GM19372 (cell line): ENCODE measurements at regions not wholly inside any gene's neighbourhood (a gene's known extent, or its start where the extent isn't known, plus 50 kb on each side); places are given as distances from the start of the nearest gene placed in this dataset.

ENCODE experiments used
- ATAC-seq: cut with Tn5 transposase; IDR thresholded peaks from one replicate; pipeline ENCODE4 v1.9.1; 2021; ENCODE audit warnings: mild to moderate bottlenecking, low read depth, moderate library complexity; ENCODE audit not compliant: unreplicated experiment

DNA sequence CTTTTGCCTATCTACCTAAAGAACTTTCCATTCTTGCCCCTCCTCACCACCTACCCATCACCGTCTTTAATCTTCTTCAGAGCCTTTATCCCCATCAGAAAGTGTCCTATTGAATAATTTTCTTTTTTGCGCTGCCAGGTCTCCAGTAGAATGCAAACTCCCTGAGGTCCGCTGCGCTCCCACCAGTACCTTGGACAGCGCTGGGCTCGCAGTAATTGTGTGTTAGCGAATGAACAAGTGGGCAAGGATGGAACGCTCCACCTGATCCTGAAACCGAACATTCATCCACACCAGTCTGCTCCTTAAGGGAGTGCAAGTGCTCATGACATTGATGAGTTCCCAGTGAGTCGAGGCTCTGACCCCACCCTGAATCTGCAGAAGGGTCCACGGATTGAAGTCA lies 391.2 kb downstream of the CDH26 start:
- no peak for ATAC-seq

DNA sequence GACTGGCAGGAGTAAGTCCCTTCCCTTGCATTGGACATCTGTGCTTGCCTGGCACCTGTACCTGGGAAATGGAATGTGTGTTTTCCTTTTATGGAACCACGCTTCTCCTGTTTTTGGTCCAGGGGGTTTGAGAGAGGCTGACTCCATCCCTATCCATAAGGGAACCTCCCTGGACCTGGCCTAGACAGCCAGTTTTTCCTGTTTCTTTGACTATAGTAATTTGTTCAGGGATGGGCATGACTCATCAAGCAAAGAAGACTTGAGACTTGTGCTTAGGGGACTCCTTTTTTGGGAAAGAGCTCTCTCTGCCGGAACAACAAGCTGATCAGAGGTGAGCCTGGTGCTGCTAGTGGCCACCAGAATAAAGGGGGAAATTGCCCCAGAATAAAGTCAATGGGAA lies 393.8 kb downstream of the CDH26 start:
- ATAC-seq = no peak

DNA sequence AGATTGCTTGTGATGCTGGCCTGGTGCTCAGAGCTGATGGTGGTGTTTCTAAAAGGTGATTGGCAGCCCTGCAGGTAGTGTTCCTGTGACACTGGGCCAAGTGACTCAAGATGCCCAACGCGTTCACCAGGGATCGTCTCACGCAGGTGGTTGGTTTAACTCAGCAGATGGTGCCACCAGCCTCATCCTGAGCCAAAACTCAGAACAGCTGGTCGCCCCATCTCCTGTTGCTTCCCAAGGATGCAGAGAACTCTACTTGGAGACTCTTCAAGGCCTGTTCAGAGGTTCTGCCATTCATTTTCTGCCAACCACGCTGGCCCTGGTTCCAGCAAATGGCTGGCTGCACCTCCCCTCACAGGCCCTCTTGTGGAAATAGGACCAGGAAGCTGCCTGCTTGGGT lies 394.4 kb downstream of the CDH26 start:
- ATAC-seq = no peak

DNA sequence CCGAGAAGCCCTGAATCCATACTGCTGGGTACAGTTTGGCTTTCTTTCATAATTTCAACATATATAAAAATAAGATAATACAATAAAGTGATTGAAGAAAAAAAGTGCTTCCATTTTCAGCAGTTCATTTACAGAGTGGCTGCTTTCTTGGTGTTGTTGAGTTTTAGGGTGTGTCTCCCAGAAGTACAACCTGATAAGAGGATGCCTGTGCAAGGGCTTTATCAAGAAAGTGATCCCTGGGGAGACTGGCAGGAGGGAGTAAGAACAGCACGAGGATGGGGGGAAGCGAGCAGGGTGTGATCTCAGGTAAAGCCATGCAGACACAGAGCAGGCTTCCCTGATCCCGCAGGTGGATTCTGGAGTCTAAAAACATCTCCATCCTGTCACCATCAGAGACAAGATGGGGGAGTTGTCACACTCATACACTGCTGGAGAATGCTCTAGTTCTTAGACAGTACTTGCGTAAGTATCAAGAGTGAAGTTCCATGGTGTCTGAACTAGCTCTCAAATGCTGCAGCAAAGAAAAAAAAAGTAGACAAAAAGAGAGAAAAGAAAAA lies 395.9 kb downstream of the CDH26 start:
- no peak for ATAC-seq

DNA sequence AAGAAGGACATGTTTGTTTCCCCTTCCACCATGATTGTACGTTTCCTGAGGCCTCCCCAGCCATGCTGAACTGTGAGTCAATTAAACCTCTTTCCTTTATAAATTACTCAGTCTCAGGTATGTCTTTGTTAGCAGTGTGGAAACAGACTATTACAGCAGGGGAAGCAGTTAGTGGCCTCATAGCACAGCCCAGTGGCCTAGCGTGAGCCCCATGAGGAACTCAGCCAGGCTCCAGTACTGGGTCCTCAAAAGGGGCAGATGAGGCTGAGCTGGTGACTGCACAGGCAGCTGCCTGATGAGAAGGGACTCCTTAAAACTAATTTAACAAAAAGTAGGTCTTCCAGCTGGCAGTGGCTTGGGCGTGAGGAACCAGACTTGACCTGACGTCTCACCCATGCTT lies 399.9 kb downstream of the CDH26 start:
- ATAC-seq = no peak

DNA sequence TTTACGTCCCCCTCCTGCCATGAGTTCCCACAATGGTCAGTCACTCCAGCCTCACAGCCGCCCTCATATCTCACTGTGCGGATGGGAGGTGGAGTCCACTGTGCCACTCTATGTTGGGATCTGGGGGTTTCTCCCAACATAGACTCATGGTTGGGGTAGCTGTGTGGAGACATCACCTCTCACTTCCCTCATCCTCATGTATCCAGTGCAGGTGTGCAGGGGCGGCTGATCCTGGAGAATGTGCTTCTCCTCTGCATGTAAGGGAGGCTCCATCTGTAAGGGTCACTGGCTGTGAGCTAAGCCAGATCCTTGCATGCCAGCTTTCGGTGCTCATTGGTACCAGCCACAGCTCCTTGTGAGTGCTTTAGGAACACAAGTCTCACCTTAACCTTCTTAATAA lies 400.8 kb downstream of the CDH26 start:
- no peak for ATAC-seq

DNA sequence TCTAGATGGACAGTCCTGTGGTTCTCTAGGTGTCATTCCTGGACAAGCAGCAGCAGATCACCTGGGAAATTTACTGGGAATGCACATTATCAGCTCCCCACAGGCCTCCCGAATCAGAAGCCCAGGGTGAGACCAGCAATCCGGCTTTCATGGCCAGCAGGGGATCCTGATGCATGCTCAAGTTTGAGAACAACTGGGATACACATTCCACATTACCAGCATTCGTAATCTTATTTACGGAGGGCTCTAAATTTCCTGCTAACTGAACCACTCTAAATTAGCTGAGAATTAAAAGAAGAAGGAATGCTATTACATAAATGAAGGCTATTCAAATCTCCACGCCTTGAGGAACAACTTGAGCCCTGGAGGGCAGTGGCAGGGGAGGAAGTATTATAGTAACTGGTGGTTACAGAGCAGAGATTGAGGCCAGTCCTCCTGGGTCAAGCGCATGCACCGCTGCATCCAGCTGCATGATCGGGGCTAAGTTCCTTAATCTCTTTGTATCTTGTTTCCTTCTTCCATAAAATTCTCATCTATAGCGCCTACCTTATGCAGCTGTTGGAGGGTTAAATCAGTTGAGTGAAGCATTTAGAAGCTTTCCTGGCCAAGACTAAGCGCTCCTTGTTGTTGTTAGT lies 403.7 kb downstream of the CDH26 start:
- no peak for ATAC-seq

DNA sequence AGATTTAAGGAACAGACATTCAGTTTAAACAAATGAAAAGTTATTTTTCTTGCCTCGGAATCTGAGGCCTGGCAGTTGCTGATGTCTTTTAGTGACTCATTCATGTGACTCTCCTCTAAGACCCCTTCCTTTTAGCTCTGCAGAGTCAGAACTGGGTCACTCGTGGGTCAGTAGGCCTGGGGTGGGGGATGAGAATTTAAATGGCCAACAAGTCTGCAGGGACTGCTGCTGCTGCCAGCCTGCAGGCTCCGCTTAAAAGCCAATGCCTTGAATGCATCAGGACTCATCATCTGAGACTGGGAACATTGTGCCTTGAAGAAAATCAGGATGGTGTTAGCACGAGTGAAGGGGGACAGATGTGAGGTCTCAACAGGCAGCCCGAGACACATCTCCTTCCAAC lies 404.3 kb downstream of the CDH26 start:
- ATAC-seq = no peak

DNA sequence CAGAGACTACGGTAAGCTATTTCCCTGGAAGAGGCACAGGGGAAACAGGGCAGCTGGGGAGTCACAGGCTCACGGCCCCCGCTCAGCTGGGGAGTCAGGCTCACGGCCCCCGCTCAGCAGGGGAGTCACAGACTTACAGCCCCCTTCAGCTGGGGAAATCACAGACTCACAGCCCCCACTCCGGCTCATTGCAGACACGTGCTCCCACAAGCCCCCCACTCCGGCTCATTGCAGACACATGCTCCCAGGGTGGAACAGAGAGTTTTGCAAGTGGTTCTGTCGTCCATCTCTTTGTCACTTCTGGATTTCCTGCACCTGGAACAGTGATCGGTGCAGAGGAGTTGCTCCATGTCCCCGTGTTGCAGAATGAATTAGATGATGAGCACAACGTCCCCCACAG lies 405.5 kb downstream of the CDH26 start:
- no peak for ATAC-seq

DNA sequence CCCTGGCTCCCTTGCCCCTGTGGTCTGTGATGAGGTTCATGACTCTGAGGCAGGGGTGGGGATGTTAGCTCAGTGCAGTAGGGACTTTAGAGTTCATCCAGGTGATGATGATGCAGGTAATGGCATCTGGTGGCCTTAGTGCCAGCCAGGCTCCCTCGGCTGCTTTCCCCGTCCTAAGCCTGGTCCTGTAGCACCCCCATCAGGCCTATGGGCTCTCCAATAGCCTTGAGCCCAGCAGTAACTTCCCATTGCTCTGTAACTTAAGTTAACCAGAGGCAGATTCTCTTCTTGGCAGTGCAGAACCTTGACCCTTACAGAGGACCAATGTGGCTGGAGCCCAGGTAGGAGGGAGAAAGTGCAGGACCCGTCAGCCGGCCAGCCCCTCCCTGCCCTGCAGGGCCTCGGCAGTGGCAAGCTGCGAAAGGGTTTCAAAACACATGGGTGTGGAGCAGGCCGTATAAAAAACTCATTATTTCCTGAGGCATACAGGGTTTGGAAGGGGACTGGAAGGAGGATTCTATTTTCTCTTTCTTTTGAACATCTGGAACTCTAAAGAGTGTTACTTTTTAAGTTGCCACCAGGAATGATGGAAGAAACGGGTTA lies 406.9 kb downstream of the CDH26 start:
- no peak for ATAC-seq

DNA sequence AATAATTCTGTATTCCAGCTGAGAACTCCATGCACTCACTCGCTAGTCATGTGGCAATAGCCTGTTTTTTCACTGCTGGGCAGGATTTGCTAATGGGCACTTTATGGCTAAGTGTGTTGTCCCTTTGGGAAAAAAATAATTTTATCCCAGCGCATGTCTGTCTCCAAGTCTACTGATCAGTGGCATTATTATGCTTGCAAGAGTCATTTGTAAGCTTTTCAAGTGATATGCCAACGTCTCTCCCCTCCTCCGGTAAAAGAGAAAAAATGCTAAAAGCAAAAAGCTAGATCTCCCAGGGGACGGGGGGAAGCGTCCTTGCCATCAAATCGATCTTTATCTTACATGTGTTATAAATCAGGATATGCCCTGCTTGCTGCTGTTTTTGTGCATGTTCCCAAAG lies 407.7 kb downstream of the CDH26 start:
- ATAC-seq = no peak

DNA sequence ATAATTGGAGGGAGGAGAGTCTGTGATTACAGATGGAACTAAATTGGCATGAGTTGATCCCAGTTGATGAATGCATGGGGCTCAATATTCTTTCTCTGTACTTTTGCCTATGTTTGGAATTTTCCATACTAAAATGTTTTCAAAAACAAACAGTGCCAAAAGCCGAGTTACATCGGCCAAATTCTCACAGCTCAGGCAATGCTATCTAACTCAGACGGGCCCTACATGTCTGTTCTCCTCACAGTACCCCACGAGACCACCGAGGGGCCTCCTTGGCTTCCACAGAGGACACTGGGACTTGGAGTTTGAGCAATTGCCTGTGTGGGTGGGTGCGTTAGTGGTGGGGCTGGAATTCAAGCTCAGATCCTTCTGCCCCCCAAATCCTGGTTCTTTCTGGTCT lies 413.2 kb downstream of the CDH26 start:
- no peak for ATAC-seq

DNA sequence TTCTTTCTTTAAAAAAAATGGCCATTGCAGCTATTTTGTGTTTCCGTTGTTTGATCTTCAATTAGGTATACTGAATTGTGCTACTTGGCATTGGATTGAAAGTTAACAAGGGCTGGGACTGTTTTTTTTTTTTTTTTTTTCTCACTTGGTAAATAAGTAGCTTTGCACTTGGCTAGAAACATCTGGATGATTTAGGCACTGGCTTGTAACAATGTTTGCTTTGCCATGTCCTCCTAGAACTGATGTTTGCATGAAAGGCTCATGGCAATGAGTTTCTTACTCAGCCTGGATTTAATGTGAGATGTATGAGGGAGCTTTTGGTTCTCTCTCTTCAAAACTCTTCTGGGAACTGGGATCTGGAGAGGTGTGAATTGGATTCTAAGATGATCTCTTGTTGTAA lies 414.1 kb downstream of the CDH26 start:
- ATAC-seq = no peak

DNA sequence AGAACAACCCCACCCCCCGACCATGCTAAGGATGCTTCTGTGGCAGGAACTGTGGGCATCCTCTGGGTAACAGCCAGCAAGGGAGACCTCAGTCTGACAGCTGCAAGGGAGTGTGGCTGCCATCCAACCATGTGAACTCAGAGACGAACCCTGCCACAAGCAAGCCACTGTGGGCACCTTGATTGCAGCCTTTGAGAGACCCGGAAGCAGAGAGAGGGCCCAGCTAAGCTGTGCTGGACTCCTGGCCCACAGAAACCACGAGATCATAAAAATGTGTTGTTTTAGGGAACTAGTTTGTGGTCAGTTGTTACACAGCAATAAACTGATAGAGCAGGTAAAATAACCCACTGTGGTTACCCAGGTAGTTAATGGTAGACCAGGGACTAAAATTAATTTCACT lies 414.6 kb downstream of the CDH26 start:
- peak; percentile 59 for ATAC-seq

DNA sequence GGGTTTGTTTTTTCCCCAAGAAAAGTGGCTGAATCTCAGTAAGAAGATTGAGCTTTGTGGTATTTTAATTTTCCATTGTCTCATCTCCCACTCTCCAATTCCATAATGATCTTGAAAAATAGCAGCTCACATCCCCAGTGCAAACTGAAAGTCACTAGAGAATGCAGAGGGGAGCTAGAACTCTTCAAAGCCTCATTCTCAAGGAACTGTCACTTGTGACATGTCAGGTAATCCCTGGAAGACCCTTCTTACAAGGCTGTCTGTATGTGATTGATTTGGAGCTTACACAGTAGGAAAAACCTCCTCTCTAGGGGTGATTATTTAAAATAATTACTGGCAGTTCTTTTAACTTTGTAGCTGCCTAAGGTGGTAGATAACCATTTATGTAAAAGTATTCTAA lies 420.4 kb downstream of the CDH26 start:
- ATAC-seq = no peak

DNA sequence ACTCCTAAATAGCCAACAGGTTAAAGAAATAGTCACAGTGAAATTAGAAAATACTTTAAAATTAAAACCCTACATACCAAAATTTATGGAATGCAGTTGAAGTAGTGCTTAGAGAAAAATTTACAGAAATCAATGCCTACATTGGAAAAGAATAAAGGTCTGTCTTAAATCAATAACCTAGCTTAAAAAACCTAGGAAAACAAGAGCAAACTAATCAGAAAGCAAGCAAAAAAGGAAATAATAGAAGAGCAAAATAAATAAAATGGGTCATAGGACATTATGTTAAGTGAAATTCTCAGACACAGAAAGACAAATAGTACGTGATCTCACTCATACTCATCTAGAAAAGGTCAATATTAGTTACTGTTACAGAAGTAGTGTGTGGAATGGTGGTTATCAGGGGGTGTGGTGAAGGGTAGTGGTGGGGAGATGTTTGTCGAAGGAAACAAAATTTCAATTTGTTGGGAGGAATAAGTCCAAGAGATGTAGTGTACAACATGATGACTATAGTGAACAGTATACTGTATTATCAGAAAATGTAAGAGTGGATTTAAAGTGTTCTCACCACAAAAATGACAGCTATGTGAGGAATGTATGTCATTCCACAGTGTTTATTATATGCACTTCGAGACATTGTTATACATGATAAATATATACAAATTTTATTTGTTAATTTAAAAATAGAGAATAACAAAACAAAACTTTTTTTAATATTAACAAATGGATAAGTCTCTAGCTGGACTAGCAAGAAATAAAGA lies 423.6 kb downstream of the CDH26 start:
- ATAC-seq = no peak

DNA sequence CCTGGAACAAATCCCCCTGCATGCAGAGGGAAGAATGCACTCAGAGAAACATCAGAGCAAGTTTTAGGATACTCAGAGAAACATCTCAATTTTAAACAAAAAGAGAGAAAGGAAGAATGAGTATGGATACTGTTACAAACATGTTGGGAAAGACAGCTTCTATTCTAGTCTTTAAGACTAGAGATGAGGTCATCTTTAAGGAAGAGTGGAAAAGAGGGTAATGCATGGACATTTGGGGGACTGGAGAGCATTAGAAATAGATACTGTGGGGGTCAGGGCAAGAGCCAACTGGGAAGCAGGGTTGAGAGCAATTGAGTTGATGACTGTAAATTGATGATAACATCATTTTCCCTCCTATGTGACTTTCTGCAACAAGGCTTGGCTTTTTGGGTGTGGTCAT lies 431.2 kb downstream of the CDH26 start:
- no peak for ATAC-seq

DNA sequence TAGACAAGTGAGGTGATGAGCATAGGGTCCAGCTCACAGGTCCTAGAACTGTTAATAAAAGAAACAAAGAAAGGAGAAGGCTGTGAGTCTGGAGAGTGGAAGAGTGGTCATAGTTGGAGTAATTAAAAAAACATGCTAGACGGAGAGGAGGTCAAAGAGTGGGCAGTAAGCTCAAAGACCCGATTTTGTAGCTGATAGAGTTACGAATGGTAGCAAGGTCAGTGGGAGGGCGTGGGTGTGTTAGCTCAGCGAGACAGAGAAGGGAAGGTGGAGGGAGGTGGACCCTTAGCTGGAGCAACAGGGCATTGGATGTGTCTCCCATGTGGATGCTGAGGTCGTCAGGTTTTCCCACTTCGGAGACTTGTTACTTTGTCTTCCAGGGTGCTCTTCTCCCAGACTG lies 431.7 kb downstream of the CDH26 start:
- ATAC-seq = no peak

DNA sequence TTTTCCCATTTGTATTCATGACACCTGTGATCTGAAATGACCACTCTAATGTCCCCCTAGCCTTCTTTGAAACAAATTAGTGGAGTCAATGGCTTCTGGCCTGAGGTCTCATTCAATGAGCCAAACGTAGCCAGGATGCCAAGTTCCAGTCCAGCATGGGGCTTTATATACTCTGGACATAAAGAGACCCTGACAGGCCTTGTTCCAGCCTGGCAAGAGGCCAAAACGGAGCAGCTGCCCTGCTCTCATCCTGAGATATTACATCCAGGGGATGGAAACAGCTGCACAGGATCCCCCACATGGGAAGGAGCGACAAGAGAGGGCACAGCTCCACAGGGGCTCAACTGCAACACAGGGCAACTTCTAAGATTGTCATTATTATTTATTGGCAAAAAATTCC lies 437.8 kb downstream of the CDH26 start:
- ATAC-seq = no peak

DNA sequence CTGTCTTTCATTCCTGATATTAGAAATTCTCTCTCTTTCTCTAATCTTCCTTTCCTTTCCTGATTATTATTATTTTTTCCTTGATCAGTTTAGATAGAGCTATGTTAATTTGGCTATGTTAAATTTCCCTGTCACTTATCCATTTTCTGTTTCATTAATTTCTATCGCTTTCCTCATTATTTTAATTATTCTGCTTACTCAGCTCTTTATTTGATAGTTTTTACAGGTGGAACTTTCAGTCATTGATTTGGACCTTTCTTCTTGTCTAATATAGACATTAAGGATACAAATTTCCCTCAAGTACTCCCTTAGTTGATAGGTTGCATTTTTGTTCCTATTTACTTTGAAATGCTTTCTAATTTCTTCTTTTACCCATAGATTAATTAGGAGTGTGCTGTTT lies 442.3 kb downstream of the CDH26 start:
- no peak for ATAC-seq

DNA sequence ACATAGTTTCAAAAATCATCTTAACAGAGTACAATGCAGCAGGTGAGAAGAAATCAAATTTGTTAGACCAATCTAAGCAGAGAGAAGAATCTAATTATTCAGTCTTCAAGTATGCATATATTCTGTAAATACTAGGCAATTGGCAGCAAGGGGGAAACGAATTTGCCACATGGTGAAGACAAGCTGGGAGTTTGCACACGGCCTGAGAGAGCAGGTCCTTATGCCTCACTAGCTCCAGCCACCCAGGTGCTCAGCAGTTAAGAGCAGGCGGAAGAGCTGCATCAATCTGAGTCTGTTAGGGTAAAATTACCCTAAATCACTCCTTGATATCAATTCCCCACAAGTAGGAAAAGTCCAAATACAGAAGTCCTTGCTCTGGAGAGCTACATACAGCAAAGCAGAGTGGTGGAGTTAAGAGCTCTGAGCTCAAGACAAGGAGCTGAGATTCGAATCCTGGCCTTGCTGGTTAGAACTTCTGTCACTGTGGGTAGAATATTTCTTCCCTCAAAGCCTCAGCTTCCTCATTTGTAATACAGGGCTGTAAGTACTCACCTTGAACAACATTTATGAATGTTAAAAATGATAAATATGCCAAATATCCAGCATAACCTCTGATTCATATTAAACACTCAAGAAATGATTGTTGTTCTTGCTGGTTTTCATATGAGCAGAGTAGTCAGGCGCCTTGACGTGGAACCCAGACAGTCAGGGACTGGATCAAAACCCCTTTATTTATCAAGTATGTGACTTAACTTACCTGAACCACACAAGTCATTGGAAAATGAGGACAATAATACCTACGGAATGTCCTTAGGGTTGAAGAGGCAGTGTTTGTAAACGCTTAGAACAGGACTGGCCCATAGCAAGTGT lies 444.2 kb downstream of the CDH26 start:
- ATAC-seq = no peak
